Natural killer cell (primary cell): ENCODE measurements at regions not wholly inside any gene's neighbourhood (a gene's known extent, or its start where the extent isn't known, plus 50 kb on each side); places are given as distances from the start of the nearest gene placed in this dataset.

Experiments
- ATAC-seq, 3 donors: fragments of 150-1000 bp in 2 of 3; fragments of 200-7000 bp in 1 of 3; cut with Tn5 transposase; 1 replicate in 1 of 3; 2 replicates in 2 of 3; pipeline ENCODE4 v1.10.0; 2021; ENCODE audit warnings: mild to moderate bottlenecking in 2 of 3, moderate library complexity in 2 of 3
- DNase-seq, 2 donors: peaks; one replicate each; pipeline versions ENCODE4 v3.0.0 to v3.0.0-alpha.2; 2013 to 2021; ENCODE audit warnings: mixed read lengths in 1 of 2
- H3K27ac ChIP-seq: one replicate; pipeline ENCODE4 v1.5.1; 2013; ENCODE audit warnings: mild to moderate bottlenecking, low read length
- H3K27me3 ChIP-seq: one replicate; pipeline ENCODE4 v1.6.1; 2013; ENCODE audit warnings: low read length; ENCODE audit not compliant: control insufficient read depth, insufficient read depth
- H3K36me3 ChIP-seq: one replicate; pipeline ENCODE4 v1.6.1; 2013; ENCODE audit warnings: low read length; ENCODE audit not compliant: control insufficient read depth, insufficient read depth
- H3K4me1 ChIP-seq: one replicate; pipeline ENCODE4 v1.6.1; 2013; ENCODE audit warnings: low read length; ENCODE audit not compliant: control insufficient read depth, insufficient read depth
- H3K4me3 ChIP-seq: one replicate; pipeline ENCODE4 v1.5.1; 2013; ENCODE audit warnings: low read length
- H3K9me3 ChIP-seq: one replicate; pipeline ENCODE4 v1.6.1; 2013; ENCODE audit warnings: low read length; ENCODE audit not compliant: control insufficient read depth, insufficient read depth
- H3K27ac Mint-ChIP-seq, 2 donors: one replicate each; pipeline ENCODE4 v1.8.0; 2022; ENCODE audit warnings: mild to moderate bottlenecking in 2 of 2, mixed read lengths in 2 of 2, moderate library complexity in 1 of 2
- H3K27me3 Mint-ChIP-seq, 2 donors: one replicate each; pipeline ENCODE4 v1.8.0; 2022; ENCODE audit warnings: low read depth in 2 of 2, mixed read lengths in 2 of 2
- H3K36me3 Mint-ChIP-seq: one replicate; pipeline ENCODE4 v1.8.0; 2022; ENCODE audit warnings: mixed read lengths
- H3K4me1 Mint-ChIP-seq, 2 donors: one replicate each; pipeline ENCODE4 v1.8.0; 2022; ENCODE audit warnings: mixed read lengths in 2 of 2
- H3K4me3 Mint-ChIP-seq: one replicate; pipeline ENCODE4 v1.8.0; 2022; ENCODE audit warnings: mild to moderate bottlenecking, moderate library complexity, mixed read lengths
- H3K9me3 Mint-ChIP-seq, 2 donors: one replicate each; pipeline ENCODE4 v1.8.0; 2022; ENCODE audit warnings: mixed read lengths in 2 of 2
- CTCF ChIP-seq: fragments of 200-600 bp; IDR thresholded peaks from one replicate; pipeline ENCODE4 v1.8.0; 2022; ENCODE audit warnings: antibody characterized with exemption
- WGBS: methylation state at CpG from one replicate; pipeline ENCODE4 v1.1.7; 2013; ENCODE audit warnings: missing lambda C conversion rate; ENCODE audit not compliant: insufficient coverage; 5-methylcytosine and 5-hydroxymethylcytosine counted together
- intact Hi-C: fragments of 100-400 bp; cut with micrococcal nuclease; formaldehyde crosslinking; loops from one replicate; pipeline ENCODE4 v1.14.2; 2022

GRCh38 chr21:19508442-19508841 lies 1104.9 kb upstream of the TMPRSS15 start:
- 81% methylated on average over 2 of the region's 2 CpGs for WGBS
- no peak for DNase-seq
- no peak overlapping the region for H3K4me3 ChIP-seq
- no peak overlapping the region for H3K27ac ChIP-seq
- ATAC-seq, result no peak
- Mint-ChIP-seq H3K27me3 (no peaks in the 10 kb centered on the region), H3K4me3 (no peak overlapping the region), H3K4me1 (peaks cover 28 to 30% of the 10 kb centered on the region in 2 donors), H3K27ac (no peak overlapping the region), H3K36me3 (no peaks in the 10 kb centered on the region), H3K9me3 (peaks cover 0 to 2% of the 10 kb centered on the region in 2 donors)
- no peaks in the 10 kb centered on the region for H3K27me3 ChIP-seq
- peaks cover 9% of the 10 kb centered on the region for H3K4me1 ChIP-seq
- no peaks in the 10 kb centered on the region for H3K9me3 ChIP-seq
- no peaks in the 10 kb centered on the region for H3K36me3 ChIP-seq
- no peak for TF ChIP-seq CTCF
- intact Hi-C loops, result no loop called here

- no peak overlapping the region for H3K4me3 Mint-ChIP-seq
- no peaks in the 10 kb centered on the region for H3K27me3 Mint-ChIP-seq
- ATAC-seq (no peak), DNase-seq (no peak)
- no peaks in the 10 kb centered on the region for H3K36me3 Mint-ChIP-seq
- H3K9me3 Mint-ChIP-seq, result peaks cover 0 to 2% of the 10 kb centered on the region in 2 donors
- Histone ChIP-seq H3K27me3 (no peaks in the 10 kb centered on the region), H3K27ac (no peak overlapping the region), H3K4me3 (no peak overlapping the region), H3K9me3 (peaks cover 4% of the 10 kb centered on the region), H3K36me3 (no peaks in the 10 kb centered on the region), H3K4me1 (peaks cover 9% of the 10 kb centered on the region)
- WGBS, result 63% methylated on average over 3 of the region's 3 CpGs
- no peak overlapping the region for H3K27ac Mint-ChIP-seq
- intact Hi-C loops, result no loop called here
- peaks cover 28 to 30% of the 10 kb centered on the region in 2 donors for H3K4me1 Mint-ChIP-seq
- TF ChIP-seq CTCF, result no peak
Observed at GRCh38 chr21:19508844-19509243, 1105.3 kb upstream of the TMPRSS15 start.

- H3K27ac ChIP-seq, result no peak overlapping the region
Observed at GRCh38 chr21:19510057-19510456, 1106.5 kb upstream of the TMPRSS15 start.

More at GRCh38 chr21:19510057-19510456, 1106.5 kb upstream of the TMPRSS15 start:
- no peak for DNase-seq
- Mint-ChIP-seq H3K27me3 (no peaks in the 10 kb centered on the region), H3K27ac (peak overlapping the region; percentile 63 to 67), H3K4me1 (peaks cover 28 to 30% of the 10 kb centered on the region in 2 donors), H3K9me3 (no peaks in the 10 kb centered on the region), H3K36me3 (no peaks in the 10 kb centered on the region), H3K4me3 (peak overlapping the region; percentile 74)
- Histone ChIP-seq H3K9me3 (peaks cover 6% of the 10 kb centered on the region), H3K4me1 (peaks cover 9% of the 10 kb centered on the region), H3K36me3 (no peaks in the 10 kb centered on the region), H3K4me3 (no peak overlapping the region), H3K27me3 (no peaks in the 10 kb centered on the region)
- peak; percentile 67 to 85 (median 75) for ATAC-seq
- intact Hi-C loops, result no loop called here
- TF ChIP-seq CTCF, result no peak
- WGBS, result 59% methylated on average over 3 of the region's 4 CpGs
